HCT116 (cell line): ENCODE measurements at regions not wholly inside any gene's neighbourhood (a gene's known extent, or its start where the extent isn't known, plus 50 kb on each side); places are given as distances from the start of the nearest gene placed in this dataset.

Experiments
- ATAC-seq: fragments of 200-7000 bp; cut with Tn5 transposase; 2 replicates; pipeline ENCODE4 v1.9.1; 2020; ENCODE audit warnings: mild to moderate bottlenecking, moderate library complexity
- BruUV-seq: library from RNA; stranded (reverse); fragments of 400-500 nt; replicated peaks from 2 replicates; lab custom pipeline; 2021; lab: Mats Ljungman, UMichigan
- CTCF ChIA-PET: fragments of 300-600 bp; sonication (Branson Sonifier 250); formaldehyde crosslinking; loops from one replicate; lab custom pipeline; 2021; ENCODE audit warnings: antibody characterized with exemption; lab: Charles Lee
- POLR2A ChIA-PET: fragments of 300-600, 350-600 bp; sonication (Branson Sonifier 250); formaldehyde crosslinking; loops from one replicate; lab custom pipeline; 2021; ENCODE audit warnings: antibody characterized with exemption; lab: Charles Lee
- RAD21 ChIA-PET, 2 experiments: fragments of 300-600 bp; sonication (Branson Sonifier 250); formaldehyde crosslinking; loops; one replicate each; lab custom pipeline; 2023; ENCODE audit warnings: low total read pairs in 2 of 2; ENCODE audit not compliant: uncharacterized antibody in 2 of 2, unreplicated experiment in 2 of 2, low non-redundant PET in 1 of 2; lab: Charles Lee
- DNase-seq: peaks from one replicate; pipeline ENCODE4 v3.0.0-alpha.2; 2010; ENCODE audit warnings: low read depth, low spot score
- H2AFZ ChIP-seq: fragments of 200-600 bp; shearing (Covaris generic), sonication (generic); 2 replicates; pipeline ENCODE4 v1.6.1; 2017; ENCODE audit warnings: low read depth, mixed run types, mixed read lengths, antibody characterized with exemption, low read length; ENCODE audit not compliant: poor library complexity, severe bottlenecking
- H3K27ac ChIP-seq: 2 replicates; pipeline ENCODE4 v1.5.1; 2012; ENCODE audit warnings: low read depth, low read length
- H3K27me3 ChIP-seq: fragments of 200-600 bp; sonication (generic); 2 replicates; pipeline ENCODE4 v1.6.1; 2016; ENCODE audit warnings: mixed run types, low read length, mixed read lengths; ENCODE audit not compliant: insufficient read depth
- H3K36me3 ChIP-seq, 2 experiments: fragments of 200-500 bp in 1 of 2; fragments of 200-600 bp in 1 of 2; sonication (Bioruptor generic) in 1 of 2; sonication (generic) in 1 of 2; 2 replicates each; pipeline versions ENCODE4 v1.5.1 to v1.6.1; 2014 to 2016; ENCODE audit warnings: low read length in 2 of 2, inconsistent platforms in 1 of 2, mixed read lengths in 1 of 2, mixed run types in 1 of 2; ENCODE audit not compliant: insufficient read depth in 2 of 2, control insufficient read depth in 1 of 2
- H3K4me1 ChIP-seq, 2 experiments: fragments of 200-600 bp in 1 of 2; sonication (generic) in 1 of 2; 2 replicates each; pipeline versions ENCODE4 v1.5.1 to v1.6.1; 2012 to 2017; ENCODE audit warnings: low read length in 2 of 2, inconsistent platforms in 1 of 2, mild to moderate bottlenecking in 1 of 2, mixed read lengths in 1 of 2, mixed run types in 1 of 2, moderate library complexity in 1 of 2; ENCODE audit not compliant: insufficient read depth in 2 of 2, control insufficient read depth in 1 of 2
- H3K4me2 ChIP-seq: fragments of 200-600 bp; sonication (generic); 2 replicates; pipeline ENCODE4 v1.6.1; 2017; ENCODE audit warnings: mixed run types, low read length, mixed read lengths
- H3K4me3 ChIP-seq, 2 experiments: fragments of 200-600 bp in 1 of 2; sonication (generic) in 1 of 2; replicated peaks in 1 of 2; 2 replicates each; pipeline ENCODE4 v1.5.1; 2011 to 2016; ENCODE audit warnings: low read length in 2 of 2, control low read depth in 1 of 2, low read depth in 1 of 2, mild to moderate bottlenecking in 1 of 2, mixed read lengths in 1 of 2, mixed run types in 1 of 2
- H3K79me2 ChIP-seq: fragments of 200-600 bp; sonication (generic); 2 replicates; pipeline ENCODE4 v1.6.1; 2017; ENCODE audit warnings: mild to moderate bottlenecking, mixed run types, low read length, moderate library complexity, mixed read lengths; ENCODE audit not compliant: insufficient read depth
- H3K9ac ChIP-seq: fragments of 200-600 bp; sonication (generic); 2 replicates; pipeline ENCODE4 v1.6.1; 2016; ENCODE audit warnings: low read length, mixed read lengths
- H3K9me2 ChIP-seq: fragments of 200-600 bp; sonication (generic), shearing (Covaris generic); 2 replicates; pipeline ENCODE4 v1.6.1; 2017; ENCODE audit warnings: mixed run types, mild to moderate bottlenecking, moderate library complexity; ENCODE audit not compliant: insufficient read depth
- H3K9me3 ChIP-seq, 2 experiments: fragments of 200-500 bp in 1 of 2; fragments of 200-600 bp in 1 of 2; sonication (Bioruptor generic) in 1 of 2; sonication (generic) in 1 of 2; 2 replicates each; pipeline ENCODE4 v1.6.1; 2014 to 2017; ENCODE audit warnings: low read length in 2 of 2, mixed read lengths in 2 of 2, inconsistent platforms in 1 of 2, low read depth in 1 of 2, mild to moderate bottlenecking in 1 of 2, mixed run types in 1 of 2, moderate library complexity in 1 of 2; ENCODE audit not compliant: control insufficient read depth in 1 of 2, insufficient read depth in 1 of 2
- H4K20me1 ChIP-seq: fragments of 200-600 bp; sonication (generic), shearing (Covaris generic); 2 replicates; pipeline ENCODE4 v1.6.1; 2017; ENCODE audit warnings: mixed run types, mild to moderate bottlenecking, moderate library complexity; ENCODE audit not compliant: insufficient read depth
- ATF3 ChIP-seq: IDR thresholded peaks from 2 replicates; pipeline ENCODE4 v1.6.1; 2012
- CBX3 ChIP-seq: IDR thresholded peaks from 2 replicates; pipeline ENCODE4 v1.6.1; 2012; ENCODE audit warnings: low read depth
- CEBPB ChIP-seq: IDR thresholded peaks from 2 replicates; pipeline ENCODE4 v1.6.1; 2012; ENCODE audit warnings: low read depth
- ELF1 ChIP-seq: IDR thresholded peaks from 2 replicates; pipeline ENCODE4 v1.6.1; 2012; ENCODE audit warnings: low read depth, borderline replicate concordance
- EZH2 ChIP-seq: fragments of 200-600 bp; sonication (generic); IDR thresholded peaks from 2 replicates; pipeline ENCODE4 v1.6.1; 2017; ENCODE audit warnings: antibody characterized with exemption, mixed run types
- FOSL1 ChIP-seq: IDR thresholded peaks from 2 replicates; pipeline ENCODE4 v1.6.1; 2012; ENCODE audit warnings: low read depth
- POLR2AphosphoS5 ChIP-seq: IDR thresholded peaks from 2 replicates; pipeline ENCODE4 v1.6.1; 2011; ENCODE audit warnings: mild to moderate bottlenecking, low read depth, low read length, moderate library complexity
- RAD21 ChIP-seq: IDR thresholded peaks from 2 replicates; pipeline ENCODE4 v1.6.1; 2012; ENCODE audit warnings: low read depth, mild to moderate bottlenecking
- SRF ChIP-seq: IDR thresholded peaks from 2 replicates; pipeline ENCODE4 v1.6.1; 2012; ENCODE audit warnings: low read depth
- ZBTB33 ChIP-seq: IDR thresholded peaks from 2 replicates; pipeline ENCODE4 v1.6.1; 2011; ENCODE audit warnings: mild to moderate bottlenecking, low read length, moderate library complexity; ENCODE audit not compliant: insufficient replicate concordance; ENCODE audit errors: extremely low read depth
- ZNF274 ChIP-seq: fragments of 200-500 bp; sonication (Bioruptor generic); IDR thresholded peaks from 2 replicates; pipeline ENCODE4 v1.6.1; 2014; ENCODE audit warnings: mild to moderate bottlenecking, low read depth, low read length, inconsistent platforms
- intact Hi-C: fragments of 100-400 bp; cut with micrococcal nuclease; formaldehyde crosslinking; loops from 2 replicates; pipeline ENCODE4 v1.10.0; 2022
- TF ChIP-seq, protein P1 (sequence below): IDR thresholded peaks from 2 replicates; pipeline ENCODE4 v1.6.1; 2012; ENCODE audit warnings: low read depth
- TF ChIP-seq, protein P2 (sequence below), 3 experiments: fragments of 200-600 bp in 1 of 3; sonication (generic) in 1 of 3; IDR thresholded peaks in 2 of 3; conservative IDR thresholded peaks in 1 of 3; 2 replicates each; pipeline ENCODE4 v1.5.1; 2012 to 2017; ENCODE audit warnings: low read depth in 2 of 3, low read length in 2 of 3, antibody characterized with exemption in 1 of 3, borderline replicate concordance in 1 of 3, control low read depth in 1 of 3, mild to moderate bottlenecking in 1 of 3, mixed read lengths in 1 of 3, mixed run types in 1 of 3, moderate library complexity in 1 of 3; ENCODE audit not compliant: insufficient read depth in 1 of 3

GRCh38 chr14:28426960-28427359 is 339.6 kb upstream of the FOXG1 start:
- peaks cover 3 to 7% of the 10 kb centered on the region in 2 experiments; a peak in 2 of 4 replicates for H3K9me3 ChIP-seq
- no peak overlapping the region for H3K4me2 ChIP-seq
- ChIA-PET CTCF (no interaction called here), POLR2A (no interaction called here), RAD21 (no interaction called here)
- no peaks in the 10 kb centered on the region for H3K79me2 ChIP-seq
- H3K27me3 ChIP-seq: no peaks in the 10 kb centered on the region
- H3K9ac ChIP-seq: no peak overlapping the region
- no peak overlapping the region for H3K27ac ChIP-seq
- H3K4me3 ChIP-seq: no peak overlapping the region
- no peaks in the 10 kb centered on the region for H3K4me1 ChIP-seq
- ATAC-seq (no peak), DNase-seq (no peak)
- H3K9me2 ChIP-seq: no peaks in the 10 kb centered on the region
- BruUV-seq: no TSS peak
- no peak overlapping the region for H2AFZ ChIP-seq
- TF ChIP-seq RAD21: no peak
- no peak for TF ChIP-seq ATF3
- TF ChIP-seq, protein P1, sequence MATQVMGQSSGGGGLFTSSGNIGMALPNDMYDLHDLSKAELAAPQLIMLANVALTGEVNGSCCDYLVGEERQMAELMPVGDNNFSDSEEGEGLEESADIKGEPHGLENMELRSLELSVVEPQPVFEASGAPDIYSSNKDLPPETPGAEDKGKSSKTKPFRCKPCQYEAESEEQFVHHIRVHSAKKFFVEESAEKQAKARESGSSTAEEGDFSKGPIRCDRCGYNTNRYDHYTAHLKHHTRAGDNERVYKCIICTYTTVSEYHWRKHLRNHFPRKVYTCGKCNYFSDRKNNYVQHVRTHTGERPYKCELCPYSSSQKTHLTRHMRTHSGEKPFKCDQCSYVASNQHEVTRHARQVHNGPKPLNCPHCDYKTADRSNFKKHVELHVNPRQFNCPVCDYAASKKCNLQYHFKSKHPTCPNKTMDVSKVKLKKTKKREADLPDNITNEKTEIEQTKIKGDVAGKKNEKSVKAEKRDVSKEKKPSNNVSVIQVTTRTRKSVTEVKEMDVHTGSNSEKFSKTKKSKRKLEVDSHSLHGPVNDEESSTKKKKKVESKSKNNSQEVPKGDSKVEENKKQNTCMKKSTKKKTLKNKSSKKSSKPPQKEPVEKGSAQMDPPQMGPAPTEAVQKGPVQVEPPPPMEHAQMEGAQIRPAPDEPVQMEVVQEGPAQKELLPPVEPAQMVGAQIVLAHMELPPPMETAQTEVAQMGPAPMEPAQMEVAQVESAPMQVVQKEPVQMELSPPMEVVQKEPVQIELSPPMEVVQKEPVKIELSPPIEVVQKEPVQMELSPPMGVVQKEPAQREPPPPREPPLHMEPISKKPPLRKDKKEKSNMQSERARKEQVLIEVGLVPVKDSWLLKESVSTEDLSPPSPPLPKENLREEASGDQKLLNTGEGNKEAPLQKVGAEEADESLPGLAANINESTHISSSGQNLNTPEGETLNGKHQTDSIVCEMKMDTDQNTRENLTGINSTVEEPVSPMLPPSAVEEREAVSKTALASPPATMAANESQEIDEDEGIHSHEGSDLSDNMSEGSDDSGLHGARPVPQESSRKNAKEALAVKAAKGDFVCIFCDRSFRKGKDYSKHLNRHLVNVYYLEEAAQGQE: no peak
- TF ChIP-seq CEBPB: no peak
- no peak for TF ChIP-seq FOSL1
- TF ChIP-seq ELF1: no peak
- no peak for TF ChIP-seq EZH2
- no peak for TF ChIP-seq ZBTB33
- TF ChIP-seq ZNF274: no peak
- TF ChIP-seq SRF: no peak
- TF ChIP-seq, protein P2, sequence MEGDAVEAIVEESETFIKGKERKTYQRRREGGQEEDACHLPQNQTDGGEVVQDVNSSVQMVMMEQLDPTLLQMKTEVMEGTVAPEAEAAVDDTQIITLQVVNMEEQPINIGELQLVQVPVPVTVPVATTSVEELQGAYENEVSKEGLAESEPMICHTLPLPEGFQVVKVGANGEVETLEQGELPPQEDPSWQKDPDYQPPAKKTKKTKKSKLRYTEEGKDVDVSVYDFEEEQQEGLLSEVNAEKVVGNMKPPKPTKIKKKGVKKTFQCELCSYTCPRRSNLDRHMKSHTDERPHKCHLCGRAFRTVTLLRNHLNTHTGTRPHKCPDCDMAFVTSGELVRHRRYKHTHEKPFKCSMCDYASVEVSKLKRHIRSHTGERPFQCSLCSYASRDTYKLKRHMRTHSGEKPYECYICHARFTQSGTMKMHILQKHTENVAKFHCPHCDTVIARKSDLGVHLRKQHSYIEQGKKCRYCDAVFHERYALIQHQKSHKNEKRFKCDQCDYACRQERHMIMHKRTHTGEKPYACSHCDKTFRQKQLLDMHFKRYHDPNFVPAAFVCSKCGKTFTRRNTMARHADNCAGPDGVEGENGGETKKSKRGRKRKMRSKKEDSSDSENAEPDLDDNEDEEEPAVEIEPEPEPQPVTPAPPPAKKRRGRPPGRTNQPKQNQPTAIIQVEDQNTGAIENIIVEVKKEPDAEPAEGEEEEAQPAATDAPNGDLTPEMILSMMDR (IDR thresholded peaks at IDR 0.05 in 2 of 3, conservative IDR thresholded peaks at IDR 0.05 in 1 of 3; ENCODE audit: borderline replicate concordance in 1 of 3, insufficient read depth in 1 of 3, low read depth in 2 of 3, low read length in 2 of 3): no peak
- TF ChIP-seq CBX3: no peak
- no peak for TF ChIP-seq POLR2AphosphoS5
- intact Hi-C loops: no loop called here
- no peaks in the 10 kb centered on the region for H3K36me3 ChIP-seq
- H4K20me1 ChIP-seq: no peaks in the 10 kb centered on the region
